A549 (cell line): ENCODE measurements at regions not wholly inside any gene's neighbourhood (a gene's known extent, or its start where the extent isn't known, plus 50 kb on each side); places are given as distances from the start of the nearest gene placed in this dataset.

ENCODE experiments used
- CBX2 ChIP-seq: fragments of 200-600 bp; sonication (generic); IDR thresholded peaks from 2 replicates; pipeline ENCODE4 v1.6.1; 2016; ENCODE audit warnings: low read depth, mild to moderate bottlenecking, borderline replicate concordance
- EHF ChIP-seq: fragments of 250-450 bp; sonication (Bioruptor Pico); IDR thresholded peaks from 2 replicates; pipeline ENCODE4 v1.5.0; 2020; ENCODE audit warnings: mild to moderate bottlenecking
- NPAS2 ChIP-seq: fragments of 250-450 bp; sonication (Bioruptor Pico); IDR thresholded peaks from 2 replicates; pipeline ENCODE4 v1.8.0; 2022; ENCODE audit warnings: mild to moderate bottlenecking, moderate library complexity, borderline replicate concordance
- TF ChIP-seq, protein P1 (sequence below): fragments of >200 bp; sonication (Bioruptor Twin); formaldehyde crosslinking; IDR thresholded peaks from 3 replicates; pipeline ENCODE4 v1.5.1; 2016
- TF ChIP-seq, protein P2 (sequence below): fragments of >200 bp; sonication (Bioruptor Twin); formaldehyde crosslinking; IDR thresholded peaks from 3 replicates; pipeline ENCODE4 v1.6.1; 2016
- TF ChIP-seq, protein P3 (sequence below): fragments of 450-650 bp; IDR thresholded peaks from 2 replicates; pipeline ENCODE4 v1.6.1; 2014; ENCODE audit warnings: antibody characterized with exemption
- TF ChIP-seq, protein P4 (sequence below): fragments of 150-350 bp; IDR thresholded peaks from 2 replicates; pipeline ENCODE4 v1.6.1; 2014; ENCODE audit warnings: low read depth, mild to moderate bottlenecking, low read length

DNA sequence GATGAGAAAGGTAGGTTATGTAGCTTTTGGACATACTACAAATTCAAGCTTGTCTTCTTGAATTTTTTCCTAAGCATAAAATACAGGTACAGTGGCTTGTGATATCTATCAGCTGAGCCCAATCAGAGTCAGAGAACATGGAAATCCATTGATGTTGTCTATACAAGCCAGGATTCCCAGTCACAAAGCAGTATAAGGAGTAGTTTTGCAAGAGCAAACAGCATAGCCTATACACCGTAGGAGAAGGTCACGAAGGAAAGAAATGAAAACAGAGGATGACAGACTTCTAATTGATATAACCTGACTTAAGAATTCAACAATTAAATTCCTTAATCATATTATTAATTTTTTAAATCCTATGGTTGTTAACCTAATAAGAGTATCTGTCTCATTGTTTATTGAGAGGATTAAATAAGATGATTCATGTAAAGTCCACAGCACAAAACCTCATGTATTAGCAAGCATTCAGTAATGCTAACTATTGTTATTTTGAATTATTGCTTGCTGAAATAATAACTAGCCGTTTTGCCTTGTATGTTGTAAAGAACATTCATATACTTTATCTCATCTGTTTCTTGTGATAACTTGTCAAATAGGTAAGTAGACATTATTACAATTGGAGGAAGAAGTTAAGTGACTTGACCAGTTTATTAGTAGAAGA, 276.6 kb upstream of the ZPLD1 start:
- TF ChIP-seq NPAS2 (CRISPR knock-in tag): no peak
- TF ChIP-seq EHF (CRISPR knock-in tag): no peak
- no peak for TF ChIP-seq CBX2
- TF ChIP-seq, protein P1, sequence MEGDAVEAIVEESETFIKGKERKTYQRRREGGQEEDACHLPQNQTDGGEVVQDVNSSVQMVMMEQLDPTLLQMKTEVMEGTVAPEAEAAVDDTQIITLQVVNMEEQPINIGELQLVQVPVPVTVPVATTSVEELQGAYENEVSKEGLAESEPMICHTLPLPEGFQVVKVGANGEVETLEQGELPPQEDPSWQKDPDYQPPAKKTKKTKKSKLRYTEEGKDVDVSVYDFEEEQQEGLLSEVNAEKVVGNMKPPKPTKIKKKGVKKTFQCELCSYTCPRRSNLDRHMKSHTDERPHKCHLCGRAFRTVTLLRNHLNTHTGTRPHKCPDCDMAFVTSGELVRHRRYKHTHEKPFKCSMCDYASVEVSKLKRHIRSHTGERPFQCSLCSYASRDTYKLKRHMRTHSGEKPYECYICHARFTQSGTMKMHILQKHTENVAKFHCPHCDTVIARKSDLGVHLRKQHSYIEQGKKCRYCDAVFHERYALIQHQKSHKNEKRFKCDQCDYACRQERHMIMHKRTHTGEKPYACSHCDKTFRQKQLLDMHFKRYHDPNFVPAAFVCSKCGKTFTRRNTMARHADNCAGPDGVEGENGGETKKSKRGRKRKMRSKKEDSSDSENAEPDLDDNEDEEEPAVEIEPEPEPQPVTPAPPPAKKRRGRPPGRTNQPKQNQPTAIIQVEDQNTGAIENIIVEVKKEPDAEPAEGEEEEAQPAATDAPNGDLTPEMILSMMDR: no peak
- TF ChIP-seq, protein P2, sequence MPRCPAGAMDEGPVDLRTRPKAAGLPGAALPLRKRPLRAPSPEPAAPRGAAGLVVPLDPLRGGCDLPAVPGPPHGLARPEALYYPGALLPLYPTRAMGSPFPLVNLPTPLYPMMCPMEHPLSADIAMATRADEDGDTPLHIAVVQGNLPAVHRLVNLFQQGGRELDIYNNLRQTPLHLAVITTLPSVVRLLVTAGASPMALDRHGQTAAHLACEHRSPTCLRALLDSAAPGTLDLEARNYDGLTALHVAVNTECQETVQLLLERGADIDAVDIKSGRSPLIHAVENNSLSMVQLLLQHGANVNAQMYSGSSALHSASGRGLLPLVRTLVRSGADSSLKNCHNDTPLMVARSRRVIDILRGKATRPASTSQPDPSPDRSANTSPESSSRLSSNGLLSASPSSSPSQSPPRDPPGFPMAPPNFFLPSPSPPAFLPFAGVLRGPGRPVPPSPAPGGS: no peak
- TF ChIP-seq, protein P3, sequence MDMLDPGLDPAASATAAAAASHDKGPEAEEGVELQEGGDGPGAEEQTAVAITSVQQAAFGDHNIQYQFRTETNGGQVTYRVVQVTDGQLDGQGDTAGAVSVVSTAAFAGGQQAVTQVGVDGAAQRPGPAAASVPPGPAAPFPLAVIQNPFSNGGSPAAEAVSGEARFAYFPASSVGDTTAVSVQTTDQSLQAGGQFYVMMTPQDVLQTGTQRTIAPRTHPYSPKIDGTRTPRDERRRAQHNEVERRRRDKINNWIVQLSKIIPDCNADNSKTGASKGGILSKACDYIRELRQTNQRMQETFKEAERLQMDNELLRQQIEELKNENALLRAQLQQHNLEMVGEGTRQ: no peak
- TF ChIP-seq, protein P4, sequence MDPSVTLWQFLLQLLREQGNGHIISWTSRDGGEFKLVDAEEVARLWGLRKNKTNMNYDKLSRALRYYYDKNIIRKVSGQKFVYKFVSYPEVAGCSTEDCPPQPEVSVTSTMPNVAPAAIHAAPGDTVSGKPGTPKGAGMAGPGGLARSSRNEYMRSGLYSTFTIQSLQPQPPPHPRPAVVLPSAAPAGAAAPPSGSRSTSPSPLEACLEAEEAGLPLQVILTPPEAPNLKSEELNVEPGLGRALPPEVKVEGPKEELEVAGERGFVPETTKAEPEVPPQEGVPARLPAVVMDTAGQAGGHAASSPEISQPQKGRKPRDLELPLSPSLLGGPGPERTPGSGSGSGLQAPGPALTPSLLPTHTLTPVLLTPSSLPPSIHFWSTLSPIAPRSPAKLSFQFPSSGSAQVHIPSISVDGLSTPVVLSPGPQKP: no peak
